ENCODE measurements at regions not wholly inside any gene's neighbourhood (a gene's known extent, or its start where the extent isn't known, plus 50 kb on each side); places are given as distances from the start of the nearest gene placed in this dataset.
A peak's percentile ranks its signal among the peaks of the same experiment; 100 is the strongest.

DNA sequence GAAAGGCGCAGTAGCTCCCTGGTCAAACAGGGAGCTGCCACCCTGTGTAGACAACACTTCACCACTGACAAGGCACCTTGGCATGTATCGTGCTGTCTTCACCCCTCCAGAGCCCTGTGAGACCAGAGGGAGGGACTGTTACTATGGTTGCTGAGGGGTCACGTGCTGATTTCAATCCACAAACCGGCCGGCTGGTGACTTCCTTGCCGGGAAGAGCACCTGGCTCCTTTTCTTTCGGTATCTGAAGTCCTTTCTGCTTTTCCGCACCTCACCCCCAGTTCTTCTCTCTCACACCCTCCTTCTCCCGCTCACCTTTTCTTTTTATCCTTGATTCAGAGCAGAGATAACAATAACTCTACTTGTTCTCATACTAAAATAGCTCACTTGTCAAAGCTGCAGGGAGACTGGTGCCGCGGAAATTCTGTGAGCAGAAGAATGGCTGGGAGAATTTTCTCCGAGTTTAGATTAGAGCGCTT is 327.2 kb downstream of the ZSWIM6 start:
- FAIRE-seq (no peak), DNase-seq (peak in 4 of 5 donors; percentile 55 to 79 (median 74))
- intact Hi-C loops (cut with DNase I): loop anchor here (10.0 kb wide), 1 partner anchor 494 kb away; the partner anchor contains the start of gene SMIM15
- Histone ChIP-seq H3K36me3 (ENCODE audit: control insufficient read depth in 2 of 3, insufficient read depth in 3 of 3, low read length in 3 of 3) (no peaks in the 10 kb centered on the region), H3K27me3 (ENCODE audit: control insufficient read depth, insufficient read depth, low read length) (no peaks in the 10 kb centered on the region), H3K9me3 (ENCODE audit: control insufficient read depth in 2 of 3, insufficient read depth in 1 of 3, low read length in 3 of 3) (no peaks in the 10 kb centered on the region), H3K4me1 (ENCODE audit: control insufficient read depth in 2 of 3, insufficient read depth in 2 of 3, low read depth in 1 of 3, low read length in 3 of 3) (peaks cover 0 to 3% (median 0%) of the 10 kb centered on the region in 3 donors), H3K9ac (ENCODE audit: low read length in 3 of 3) (no peak overlapping the region), H3K4me3 (ENCODE audit: low read length in 3 of 3) (no peak overlapping the region), H3K27ac (ENCODE audit: low read depth in 2 of 2, low read length in 2 of 2) (peak overlapping the region in 1 of 2 donors; percentile 24)
- TF ChIP-seq, protein P1, sequence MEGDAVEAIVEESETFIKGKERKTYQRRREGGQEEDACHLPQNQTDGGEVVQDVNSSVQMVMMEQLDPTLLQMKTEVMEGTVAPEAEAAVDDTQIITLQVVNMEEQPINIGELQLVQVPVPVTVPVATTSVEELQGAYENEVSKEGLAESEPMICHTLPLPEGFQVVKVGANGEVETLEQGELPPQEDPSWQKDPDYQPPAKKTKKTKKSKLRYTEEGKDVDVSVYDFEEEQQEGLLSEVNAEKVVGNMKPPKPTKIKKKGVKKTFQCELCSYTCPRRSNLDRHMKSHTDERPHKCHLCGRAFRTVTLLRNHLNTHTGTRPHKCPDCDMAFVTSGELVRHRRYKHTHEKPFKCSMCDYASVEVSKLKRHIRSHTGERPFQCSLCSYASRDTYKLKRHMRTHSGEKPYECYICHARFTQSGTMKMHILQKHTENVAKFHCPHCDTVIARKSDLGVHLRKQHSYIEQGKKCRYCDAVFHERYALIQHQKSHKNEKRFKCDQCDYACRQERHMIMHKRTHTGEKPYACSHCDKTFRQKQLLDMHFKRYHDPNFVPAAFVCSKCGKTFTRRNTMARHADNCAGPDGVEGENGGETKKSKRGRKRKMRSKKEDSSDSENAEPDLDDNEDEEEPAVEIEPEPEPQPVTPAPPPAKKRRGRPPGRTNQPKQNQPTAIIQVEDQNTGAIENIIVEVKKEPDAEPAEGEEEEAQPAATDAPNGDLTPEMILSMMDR (IDR thresholded peaks at IDR 0.05; ENCODE audit: borderline replicate concordance, extremely low read depth, insufficient read depth): no peak

DNA sequence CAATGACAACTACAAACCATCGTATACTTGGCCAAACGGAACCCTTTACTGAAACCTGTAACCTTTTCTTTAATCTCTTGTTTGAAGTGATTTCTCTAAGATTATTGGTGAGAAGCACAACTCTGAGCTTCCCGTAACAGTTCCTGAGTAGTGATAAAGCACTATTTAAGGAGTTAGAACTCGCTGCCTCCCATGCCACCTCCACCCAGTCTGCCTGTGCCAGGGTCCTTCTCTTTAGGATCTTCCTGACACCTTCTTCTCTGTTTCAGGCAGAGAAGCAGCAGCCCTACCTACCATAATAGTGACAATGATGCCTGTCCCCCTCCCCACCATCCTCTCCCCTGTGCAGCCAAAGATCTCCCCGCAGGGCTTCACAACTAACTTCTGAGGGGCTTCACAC is 330.6 kb downstream of the ZSWIM6 start:
- FAIRE-seq (no peak), DNase-seq (no peak)
- TF ChIP-seq, protein P1 (IDR thresholded peaks at IDR 0.05; ENCODE audit: borderline replicate concordance, extremely low read depth, insufficient read depth): no peak
- H3K36me3 ChIP-seq (ENCODE audit: control insufficient read depth in 2 of 3, insufficient read depth in 3 of 3, low read length in 3 of 3): no peaks in the 10 kb centered on the region
- H3K27ac ChIP-seq (ENCODE audit: low read depth in 2 of 2, low read length in 2 of 2): no peak overlapping the region
- no peaks in the 10 kb centered on the region for H3K27me3 ChIP-seq (ENCODE audit: control insufficient read depth, insufficient read depth, low read length)
- no peaks in the 10 kb centered on the region for H3K9me3 ChIP-seq (ENCODE audit: control insufficient read depth in 2 of 3, insufficient read depth in 1 of 3, low read length in 3 of 3)
- no peak overlapping the region for H3K9ac ChIP-seq (ENCODE audit: low read length in 3 of 3)
- intact Hi-C loops (cut with DNase I): no loop called here
- H3K4me1 ChIP-seq (ENCODE audit: control insufficient read depth in 2 of 3, insufficient read depth in 2 of 3, low read depth in 1 of 3, low read length in 3 of 3): peaks cover 0 to 3% (median 3%) of the 10 kb centered on the region in 3 donors
- H3K4me3 ChIP-seq (ENCODE audit: low read length in 3 of 3): no peak overlapping the region

DNA sequence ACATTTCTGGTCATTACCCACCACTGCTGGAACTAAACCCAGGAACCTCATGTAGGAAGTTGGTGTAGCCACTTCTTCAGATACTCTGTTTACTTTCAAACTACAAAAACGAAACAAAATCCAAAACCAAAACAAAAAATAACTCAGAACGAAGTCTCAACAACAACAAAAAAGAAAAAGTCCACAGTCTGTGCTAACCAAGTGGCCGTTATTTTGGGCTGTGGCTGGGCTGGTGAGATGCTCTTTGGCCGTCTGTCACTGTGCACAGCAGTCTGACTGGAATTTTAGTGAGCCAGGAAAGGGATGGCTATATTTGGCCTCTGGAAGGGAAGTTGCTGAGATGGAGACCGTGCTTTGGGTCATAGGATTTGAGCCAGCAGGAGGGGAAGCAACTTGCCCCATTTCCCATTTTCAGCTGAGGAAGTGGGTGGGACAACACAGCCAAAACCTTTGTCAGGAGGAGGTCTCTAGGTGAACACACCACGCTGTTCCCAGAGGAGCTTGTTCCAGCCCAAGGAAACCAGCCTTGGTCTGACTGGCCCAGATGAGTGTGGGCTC is 334.1 kb downstream of the ZSWIM6 start:
- intact Hi-C loops (cut with DNase I): no loop called here
- Histone ChIP-seq H3K27ac (ENCODE audit: low read depth in 2 of 2, low read length in 2 of 2) (peak overlapping the region in 1 of 2 donors; percentile 32), H3K9ac (ENCODE audit: low read length in 3 of 3) (no peak overlapping the region), H3K36me3 (ENCODE audit: control insufficient read depth in 2 of 3, insufficient read depth in 3 of 3, low read length in 3 of 3) (no peaks in the 10 kb centered on the region), H3K27me3 (ENCODE audit: control insufficient read depth, insufficient read depth, low read length) (no peaks in the 10 kb centered on the region), H3K4me3 (ENCODE audit: low read length in 3 of 3) (no peak overlapping the region), H3K4me1 (ENCODE audit: control insufficient read depth in 2 of 3, insufficient read depth in 2 of 3, low read depth in 1 of 3, low read length in 3 of 3) (peaks cover 0 to 3% (median 0%) of the 10 kb centered on the region in 3 donors), H3K9me3 (ENCODE audit: control insufficient read depth in 2 of 3, insufficient read depth in 1 of 3, low read length in 3 of 3) (no peaks in the 10 kb centered on the region)
- FAIRE-seq (no peak), DNase-seq (no peak)
- TF ChIP-seq, protein P1 (IDR thresholded peaks at IDR 0.05; ENCODE audit: borderline replicate concordance, extremely low read depth, insufficient read depth): no peak

Measured in kidney (tissue), 13 donors.